Stimulated activated CD8-positive, alpha-beta memory T cell treated with anti-CD3 and anti-CD28 coated beads, Interleukin-7, amount 100 ng/mL, for 1 hour (primary cell): ENCODE measurements at regions not wholly inside any gene's neighbourhood (a gene's known extent, or its start where the extent isn't known, plus 50 kb on each side); places are given as distances from the start of the nearest gene placed in this dataset.
"Not testable (repeated sequence)": the region's sequence is repeated elsewhere in the genome, so short reads cannot be mapped to it uniquely, and the experiment has no call there.

ENCODE experiments used
- DNase-seq, 2 donors: peaks; one replicate each; pipeline ENCODE4 v3.0.0-alpha.2; 2020; ENCODE audit warnings: low read depth in 2 of 2

DNA sequence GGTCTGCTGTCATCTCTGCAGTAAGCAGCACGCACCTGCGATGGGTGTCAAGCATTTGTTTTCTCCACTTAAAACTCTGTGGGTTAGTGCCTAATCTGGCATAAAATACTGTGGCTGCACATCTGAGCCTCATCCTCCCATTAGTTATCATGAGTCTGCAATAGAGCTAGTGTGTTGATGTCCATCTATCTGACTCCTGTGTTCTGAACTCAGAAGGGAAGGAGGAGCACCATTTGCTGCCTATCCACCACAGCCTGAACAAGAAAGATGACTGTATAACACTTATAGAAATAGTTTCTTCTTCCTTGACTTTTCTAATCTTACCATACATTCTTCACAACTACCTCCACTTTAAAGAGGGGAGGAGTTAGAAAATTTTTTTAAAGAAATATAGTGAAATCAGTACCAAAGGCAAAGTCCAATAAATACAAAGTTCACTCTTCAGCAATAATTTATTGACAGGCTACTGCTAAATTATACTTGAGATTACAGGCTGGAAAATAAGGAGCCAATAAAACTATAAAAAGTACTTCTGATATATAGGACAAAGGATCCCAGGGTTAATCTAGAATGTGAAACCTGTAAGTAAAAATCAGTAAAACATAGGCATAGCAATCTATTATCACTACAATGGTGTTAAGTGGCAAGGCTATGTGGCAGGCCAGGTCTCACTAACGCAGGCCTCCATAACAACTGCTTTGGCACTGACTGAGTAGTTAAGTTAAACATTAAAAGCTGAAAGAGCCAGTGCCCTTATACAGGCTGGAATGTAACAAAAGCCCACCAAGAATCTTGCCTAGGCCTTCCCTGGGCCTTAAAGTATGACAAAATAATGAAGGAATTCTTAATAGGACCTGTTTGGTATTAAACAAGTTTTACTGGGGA lies 70.2 kb downstream of the LGALS9C start:
- DNase-seq: not testable (repeated sequence)

DNA sequence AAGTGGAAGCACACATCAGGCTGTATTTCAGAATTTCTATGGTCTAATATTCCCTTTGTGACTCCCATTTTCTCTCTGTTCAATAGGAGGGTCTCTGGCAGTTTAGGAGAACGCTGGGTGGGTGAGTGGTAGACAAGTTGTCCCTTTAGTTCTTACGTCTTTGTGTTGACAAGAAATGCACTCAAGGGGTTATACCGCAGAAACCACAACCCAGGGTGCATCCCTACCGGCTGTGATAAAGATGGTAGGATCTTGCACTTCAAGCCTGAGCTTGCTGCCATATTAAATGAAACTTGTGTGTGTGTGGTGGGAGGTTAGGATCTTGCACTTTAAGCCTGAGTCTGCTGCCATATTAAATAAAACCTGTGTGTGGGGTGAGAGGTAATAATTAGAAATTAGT lies 80.5 kb downstream of the LGALS9C start:
- not testable (repeated sequence) for DNase-seq

DNA sequence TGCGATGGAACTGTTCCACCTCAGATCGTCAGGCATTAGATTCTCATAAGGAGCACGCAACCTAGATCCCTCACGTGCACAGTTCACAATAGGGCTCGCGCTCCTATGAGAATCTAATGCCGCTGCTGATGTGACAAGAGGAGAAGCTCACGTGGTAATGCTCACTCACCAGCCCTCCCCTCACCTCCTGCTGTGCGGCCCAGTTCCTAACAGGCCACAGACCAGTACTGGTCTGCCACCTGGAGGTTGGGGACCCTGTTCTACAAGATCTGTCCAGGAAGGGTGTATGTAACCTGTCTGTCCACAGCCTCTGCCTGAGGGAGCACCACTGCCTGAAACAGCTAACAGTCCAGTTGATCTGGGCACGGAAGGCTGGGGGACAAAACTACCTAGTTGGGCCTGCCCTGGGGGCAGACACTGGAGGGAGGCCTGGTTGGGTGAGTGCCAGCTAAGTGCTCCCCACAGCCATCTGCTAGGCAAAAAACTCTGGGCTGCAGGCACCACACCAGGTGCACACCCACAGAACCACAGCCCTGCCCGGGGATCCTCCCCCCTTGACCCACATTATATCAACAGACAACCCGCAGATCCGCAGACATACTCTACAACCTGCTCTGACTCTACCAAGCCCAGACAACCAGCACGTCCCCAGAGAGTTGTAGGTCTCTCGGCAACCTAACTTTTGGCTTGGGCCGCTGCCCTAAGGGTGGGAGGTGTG lies 80.7 kb downstream of the TBC1D28 start:
- DNase-seq: not testable (repeated sequence)

DNA sequence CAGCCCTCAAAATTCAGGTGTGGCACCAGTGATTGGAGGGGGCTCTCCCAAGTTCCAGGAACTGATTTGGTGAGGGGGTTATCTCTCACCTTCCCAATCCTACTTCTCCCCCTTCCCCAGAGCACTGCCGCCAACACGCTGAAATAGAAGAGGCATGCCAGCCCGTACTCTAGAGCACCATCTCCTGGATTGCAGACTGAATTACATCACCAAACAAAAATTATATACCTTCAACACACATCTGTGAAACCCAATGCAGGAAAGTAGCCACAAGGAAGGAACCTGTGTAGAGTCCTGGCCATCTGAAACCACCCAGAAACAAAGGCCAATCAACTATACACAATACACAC lies 80.1 kb downstream of the TBC1D28 start:
- DNase-seq: peak; percentile 3 to 14

DNA sequence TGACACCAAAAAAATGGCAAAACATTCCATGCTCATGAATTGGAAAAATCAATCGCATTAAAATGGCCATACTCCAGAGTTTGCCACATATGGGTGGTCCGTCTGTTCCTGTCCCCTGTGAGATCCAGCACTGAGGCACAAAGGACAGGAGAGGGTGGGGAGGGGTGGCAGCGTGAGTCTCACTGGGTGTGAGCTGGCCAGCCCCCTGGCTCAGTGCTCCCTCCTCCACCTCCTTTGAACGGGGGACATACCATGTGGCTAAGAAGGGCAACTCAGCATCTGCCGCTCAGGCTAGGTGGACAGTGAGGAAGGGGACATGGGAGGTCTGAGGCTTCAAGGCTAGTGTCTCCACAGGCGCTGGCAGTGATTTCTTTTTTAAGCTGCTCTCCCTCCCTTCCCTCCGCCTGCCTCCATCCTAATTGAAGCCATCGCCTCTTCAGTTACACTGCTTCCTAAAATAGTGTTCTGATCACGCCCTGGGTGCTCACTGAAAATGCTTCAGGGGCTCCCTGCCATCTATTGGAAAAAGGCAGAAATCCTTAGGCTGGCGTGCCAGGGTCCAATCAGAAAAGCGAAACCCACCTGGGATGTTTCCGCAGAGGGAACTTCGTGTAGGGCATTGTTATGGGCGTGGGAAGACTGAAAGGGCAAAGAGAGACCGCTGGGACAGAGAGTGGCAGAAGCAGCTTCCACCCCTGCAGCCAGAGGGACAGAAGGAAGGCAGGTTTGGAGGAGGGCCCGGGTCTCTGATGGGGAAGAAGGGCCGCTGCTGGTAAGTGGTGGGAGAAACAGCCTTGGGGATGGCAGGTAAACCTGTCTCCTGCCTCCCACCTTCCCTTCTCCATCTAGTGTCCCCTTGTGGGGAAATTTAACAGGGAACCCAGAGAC lies 75.8 kb downstream of the TBC1D28 start:
- DNase-seq: not testable (repeated sequence)

DNA sequence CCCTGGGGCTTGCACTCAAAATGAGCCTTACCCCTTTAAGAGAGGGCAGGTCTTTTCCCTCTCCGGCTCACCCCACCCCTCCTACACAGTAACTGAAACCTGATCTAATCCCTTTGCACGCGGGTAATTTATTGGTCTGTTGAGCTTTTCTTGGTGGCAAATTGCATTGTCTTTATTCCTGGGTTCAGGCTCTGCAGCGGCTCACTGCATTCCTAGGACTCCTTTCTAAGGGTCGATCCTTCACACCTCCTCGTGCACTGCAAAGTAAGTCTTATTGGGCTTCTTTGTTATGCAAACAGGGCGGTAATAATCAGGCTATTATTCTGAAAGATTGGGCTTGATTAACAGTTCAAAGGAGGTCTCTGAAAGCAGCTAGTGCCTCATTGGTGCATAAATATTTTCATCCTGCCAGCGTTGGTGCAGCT lies 74.7 kb downstream of the TBC1D28 start:
- not testable (repeated sequence) for DNase-seq

DNA sequence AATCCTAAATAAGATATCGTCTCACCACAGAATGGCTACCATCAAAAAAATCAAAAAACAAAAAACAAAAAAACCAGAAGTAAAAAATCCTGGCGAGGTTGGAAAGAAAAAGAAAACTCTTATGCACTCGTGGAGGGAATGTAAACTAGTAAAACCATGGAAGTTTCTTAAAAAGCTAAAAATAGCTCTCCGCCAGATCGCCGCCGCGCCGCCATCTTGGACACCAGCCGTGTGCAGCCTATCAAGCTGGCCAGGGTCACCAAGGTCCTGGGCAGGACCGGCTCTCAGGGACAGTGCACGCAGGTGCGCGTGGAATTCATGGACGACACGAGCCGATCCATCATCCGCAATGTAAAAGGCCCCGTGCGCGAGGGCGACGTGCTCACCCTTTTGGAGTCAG lies 71.7 kb downstream of the TBC1D28 start:
- DNase-seq: not testable (repeated sequence)

DNA sequence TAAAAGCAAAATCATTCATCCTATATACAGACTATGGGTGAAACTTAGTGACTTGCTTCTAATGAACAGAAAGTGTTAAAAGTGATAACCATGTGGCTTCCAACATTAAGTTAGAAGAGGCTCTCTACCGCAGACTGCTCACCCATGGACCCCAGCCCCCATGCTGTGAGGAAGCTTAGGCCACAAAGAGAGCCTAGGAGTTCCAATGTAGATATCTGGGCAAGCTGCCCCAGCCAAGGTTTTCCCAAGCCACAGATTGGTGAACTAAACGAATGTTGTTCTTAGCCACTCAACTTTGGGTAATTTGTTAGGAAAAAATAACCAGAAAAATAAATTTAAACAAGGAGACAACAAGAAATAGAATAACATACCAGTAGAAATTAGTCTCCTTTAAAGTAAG lies 70.1 kb downstream of the TBC1D28 start:
- not testable (repeated sequence) for DNase-seq
